GM21381 (cell line): ENCODE measurements at regions not wholly inside any gene's neighbourhood (a gene's known extent, or its start where the extent isn't known, plus 50 kb on each side); places are given as distances from the start of the nearest gene placed in this dataset.

Experiments used
- ATAC-seq: cut with Tn5 transposase; IDR thresholded peaks from one replicate; pipeline ENCODE4 v1.9.1; 2021; ENCODE audit warnings: mild to moderate bottlenecking, moderate library complexity; ENCODE audit not compliant: unreplicated experiment

DNA sequence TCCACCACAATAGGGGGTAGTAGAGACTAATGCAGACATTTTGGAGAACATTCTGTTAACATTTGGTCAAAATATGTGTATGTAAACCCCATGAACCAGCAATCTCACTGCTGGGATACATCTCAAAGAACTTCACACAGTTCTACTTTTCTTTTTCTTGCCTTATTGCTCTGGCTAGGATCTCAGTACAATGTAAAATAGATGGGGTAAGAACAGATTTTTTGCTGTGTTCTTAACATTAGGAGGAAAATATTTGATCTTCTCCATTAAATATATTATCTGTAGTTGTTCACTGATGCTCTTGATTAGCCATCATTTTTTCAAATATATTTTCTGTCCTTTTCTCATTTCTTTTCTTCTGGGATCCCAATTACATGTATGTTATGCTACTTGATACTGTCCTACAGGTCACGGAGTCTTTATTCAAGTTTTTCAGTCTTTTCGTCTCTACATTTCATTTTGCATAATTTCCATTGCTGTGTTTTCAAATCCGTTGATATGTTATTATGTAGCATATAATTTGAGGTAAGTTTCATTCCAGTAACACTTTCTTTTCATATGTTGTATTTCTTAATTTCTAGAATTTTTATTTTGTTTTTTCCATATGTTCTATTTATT lies 352.2 kb downstream of the ZNF521 start:
- ATAC-seq, result no peak

DNA sequence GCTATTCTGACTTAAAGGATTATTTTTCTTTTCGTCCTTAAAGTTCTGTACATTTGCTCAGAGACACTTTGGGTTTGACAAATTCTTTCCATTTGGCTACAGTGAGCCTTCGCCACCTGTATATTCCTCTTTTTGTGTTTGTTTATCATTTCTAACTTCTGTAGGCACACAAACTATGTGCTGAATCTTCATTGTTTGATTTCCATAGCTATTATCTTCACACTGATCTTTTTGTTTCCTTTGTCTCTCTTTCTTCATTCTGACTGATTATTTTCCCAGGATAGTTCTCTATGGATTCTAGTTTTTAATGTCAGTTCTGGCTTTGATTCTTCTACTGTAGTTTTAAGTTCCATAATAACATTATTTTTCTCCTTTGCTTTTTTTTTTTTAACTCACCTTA lies 350.2 kb downstream of the ZNF521 start:
- no peak for ATAC-seq

GRCh38 chr18:25005541-25006403 lies 346.2 kb downstream of the ZNF521 start:
- ATAC-seq, result no peak

DNA sequence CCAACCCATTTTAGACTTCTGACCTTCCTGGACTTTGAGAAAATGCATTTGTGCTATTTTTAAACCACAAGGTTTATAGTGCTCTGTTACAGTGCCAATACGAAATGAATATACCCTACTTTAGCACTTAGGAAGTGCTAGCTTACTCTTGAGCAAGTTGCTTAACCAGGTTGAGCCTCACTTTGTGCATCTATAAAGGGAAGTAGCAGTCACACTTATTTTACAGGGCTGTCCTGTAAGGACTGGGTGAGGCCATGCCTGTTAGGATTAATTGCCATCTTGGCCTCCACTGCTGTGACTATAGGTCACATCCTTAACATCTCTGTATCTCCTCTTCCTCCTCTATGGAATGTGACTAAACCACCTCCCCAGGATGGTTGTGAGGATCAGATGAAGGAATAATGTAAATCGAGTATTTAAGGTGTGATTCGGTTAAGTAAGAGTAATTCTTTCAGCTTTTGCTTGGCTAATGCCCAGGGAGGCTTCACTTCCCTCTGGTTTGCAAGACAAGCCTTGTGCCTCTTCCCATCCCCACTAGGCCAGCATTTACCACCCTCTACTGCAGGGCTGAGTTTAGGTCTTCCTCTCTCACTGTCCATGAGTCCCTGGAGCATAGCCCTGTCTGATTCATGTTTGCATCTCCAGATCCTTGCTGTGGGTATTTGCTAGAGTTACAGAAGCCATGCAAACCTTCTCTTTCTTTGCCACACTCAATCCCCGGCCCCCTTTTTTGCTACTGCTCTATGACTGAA lies 341.2 kb downstream of the ZNF521 start:
- no peak for ATAC-seq
